ENCODE measurements at regions not wholly inside any gene's neighbourhood (a gene's known extent, or its start where the extent isn't known, plus 50 kb on each side); places are given as distances from the start of the nearest gene placed in this dataset.
"Not testable (repeated sequence)": the region's sequence is repeated elsewhere in the genome, so short reads cannot be mapped to it uniquely, and the experiment has no call there.

GRCh38 chr14:56027916-56028712 lies 90.1 kb upstream of the PELI2 start:
- DNase-seq (ENCODE audit: low spot score in 2 of 2) (no peak), ATAC-seq (no peak)
- Mint-ChIP-seq H3K9me3 (no peaks in the 10 kb centered on the region), H3K27ac (no peak overlapping the region), H3K36me3 (no peaks in the 10 kb centered on the region)

DNA sequence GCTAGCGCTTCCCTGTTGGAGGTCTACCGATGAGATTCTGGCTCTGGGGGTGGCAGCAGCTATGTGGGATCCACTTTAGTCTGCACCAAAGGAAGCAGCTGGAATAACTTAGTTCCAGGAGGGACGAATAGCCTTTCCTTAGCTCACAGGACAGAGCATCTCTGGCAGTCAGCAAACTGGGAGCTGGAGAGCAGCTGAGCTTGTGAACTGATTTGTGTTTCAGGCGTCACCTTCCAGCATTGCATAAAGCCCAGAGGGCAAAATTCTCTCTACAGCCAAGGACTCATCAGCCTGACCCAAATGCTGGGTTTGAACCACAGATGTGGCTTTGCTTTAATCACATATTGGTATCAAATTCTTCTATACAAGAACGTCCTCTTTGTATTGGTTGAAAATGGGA lies 81.9 kb upstream of the PELI2 start:
- Mint-ChIP-seq H3K27ac (no peak overlapping the region), H3K36me3 (no peaks in the 10 kb centered on the region), H3K9me3 (no peaks in the 10 kb centered on the region)
- no peak for ATAC-seq
- DNase-seq (ENCODE audit: low spot score in 2 of 2): no peak

- no peaks in the 10 kb centered on the region for H3K9me3 Mint-ChIP-seq
- ATAC-seq (no peak), DNase-seq (ENCODE audit: low spot score in 2 of 2) (no peak)
- no peaks in the 10 kb centered on the region for H3K36me3 Mint-ChIP-seq
- H3K27ac Mint-ChIP-seq: no peak overlapping the region
Measured at GRCh38 chr14:56040121-56040520, 78.1 kb upstream of the PELI2 start.

GRCh38 chr14:56044196-56044595 lies 74.0 kb upstream of the PELI2 start:
- ATAC-seq (no peak), DNase-seq (ENCODE audit: low spot score in 2 of 2) (no peak)
- H3K27ac Mint-ChIP-seq: no peak overlapping the region
- H3K36me3 Mint-ChIP-seq: no peaks in the 10 kb centered on the region
- no peaks in the 10 kb centered on the region for H3K9me3 Mint-ChIP-seq

GRCh38 chr14:56046546-56046945 lies 71.7 kb upstream of the PELI2 start:
- DNase-seq (ENCODE audit: low spot score in 2 of 2): no peak
- H3K9me3 Mint-ChIP-seq: no peaks in the 10 kb centered on the region
- ATAC-seq: no peak
- no peaks in the 10 kb centered on the region for H3K36me3 Mint-ChIP-seq
- no peak overlapping the region for H3K27ac Mint-ChIP-seq

DNA sequence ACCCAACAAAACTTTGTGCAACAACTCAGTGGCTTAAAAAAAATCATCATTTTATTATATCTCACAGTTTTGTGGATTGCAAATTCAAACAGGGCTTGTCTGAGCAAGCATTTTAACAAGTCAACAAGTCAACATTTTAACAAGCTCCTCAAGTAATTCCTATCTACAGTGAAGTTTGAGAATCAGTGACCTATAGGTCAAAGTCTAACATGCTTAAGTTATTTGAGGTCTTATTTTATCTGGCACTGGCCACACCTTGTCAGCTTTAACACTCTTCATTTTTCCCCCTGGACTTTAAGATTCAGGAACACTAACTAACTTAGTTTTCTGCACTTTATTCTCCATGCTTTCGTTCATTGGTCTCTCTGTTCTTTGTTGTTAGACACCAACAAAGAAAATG lies 71.2 kb upstream of the PELI2 start:
- Mint-ChIP-seq H3K9me3 (no peaks in the 10 kb centered on the region), H3K36me3 (no peaks in the 10 kb centered on the region), H3K27ac (no peak overlapping the region)
- ATAC-seq (no peak), DNase-seq (ENCODE audit: low spot score in 2 of 2) (no peak)

DNA sequence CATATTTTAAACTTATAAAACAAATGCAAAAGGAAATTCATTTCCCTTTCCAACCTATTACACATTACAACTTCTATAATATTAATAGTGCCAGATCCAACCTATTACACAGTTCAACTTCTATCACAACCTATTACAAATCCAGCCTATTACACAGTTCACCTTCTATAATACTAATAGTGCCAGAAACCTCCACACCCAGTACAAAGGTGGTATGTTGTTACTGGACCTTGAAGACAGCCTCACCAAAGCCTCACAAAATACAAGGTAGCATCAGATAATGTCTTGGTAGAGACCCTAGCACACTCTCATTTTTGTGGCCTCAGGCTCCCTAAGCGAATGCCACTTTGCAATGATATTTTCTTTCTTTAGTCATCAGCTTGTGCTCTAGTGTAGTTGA lies 68.7 kb upstream of the PELI2 start:
- no peak for DNase-seq (ENCODE audit: low spot score in 2 of 2)
- ATAC-seq: no peak
- H3K36me3 Mint-ChIP-seq: no peaks in the 10 kb centered on the region
- H3K9me3 Mint-ChIP-seq: no peaks in the 10 kb centered on the region
- no peak overlapping the region for H3K27ac Mint-ChIP-seq

DNA sequence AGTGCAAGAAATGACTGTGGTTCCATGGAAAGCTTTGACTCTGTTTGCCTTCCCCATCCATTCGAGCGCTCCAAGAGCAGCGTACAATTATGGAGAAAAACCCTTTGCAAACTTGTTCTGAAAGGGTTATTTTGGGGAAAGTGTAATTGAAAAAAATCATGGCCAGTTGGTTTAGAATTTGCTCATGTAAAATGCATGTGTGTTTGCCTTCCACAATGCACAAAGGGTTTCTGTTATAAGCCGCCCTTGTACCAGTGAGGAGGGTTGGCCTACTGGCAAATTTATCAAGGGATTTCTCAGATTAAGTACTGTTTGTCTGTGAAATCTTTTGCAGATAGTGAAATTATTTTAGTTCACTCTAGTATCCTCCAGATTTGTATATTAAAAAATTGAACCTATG lies 62.7 kb upstream of the PELI2 start:
- ATAC-seq: no peak
- no peaks in the 10 kb centered on the region for H3K36me3 Mint-ChIP-seq

GRCh38 chr14:56056031-56056430 lies 62.2 kb upstream of the PELI2 start:
- H3K9me3 Mint-ChIP-seq: no peaks in the 10 kb centered on the region
- DNase-seq (ENCODE audit: low spot score in 2 of 2) (no peak), ATAC-seq (no peak)
- no peak overlapping the region for H3K27ac Mint-ChIP-seq
- no peaks in the 10 kb centered on the region for H3K36me3 Mint-ChIP-seq

More for the DNA sequence above, 62.7 kb upstream of the PELI2 start:
- no peak for DNase-seq (ENCODE audit: low spot score in 2 of 2)
- no peaks in the 10 kb centered on the region for H3K9me3 Mint-ChIP-seq
- no peak overlapping the region for H3K27ac Mint-ChIP-seq

GRCh38 chr14:56057071-56057741 lies 61.0 kb upstream of the PELI2 start:
- no peak overlapping the region for H3K27ac Mint-ChIP-seq
- no peaks in the 10 kb centered on the region for H3K9me3 Mint-ChIP-seq
- no peak for ATAC-seq
- DNase-seq (ENCODE audit: low spot score in 2 of 2): no peak
- H3K36me3 Mint-ChIP-seq: no peaks in the 10 kb centered on the region

DNA sequence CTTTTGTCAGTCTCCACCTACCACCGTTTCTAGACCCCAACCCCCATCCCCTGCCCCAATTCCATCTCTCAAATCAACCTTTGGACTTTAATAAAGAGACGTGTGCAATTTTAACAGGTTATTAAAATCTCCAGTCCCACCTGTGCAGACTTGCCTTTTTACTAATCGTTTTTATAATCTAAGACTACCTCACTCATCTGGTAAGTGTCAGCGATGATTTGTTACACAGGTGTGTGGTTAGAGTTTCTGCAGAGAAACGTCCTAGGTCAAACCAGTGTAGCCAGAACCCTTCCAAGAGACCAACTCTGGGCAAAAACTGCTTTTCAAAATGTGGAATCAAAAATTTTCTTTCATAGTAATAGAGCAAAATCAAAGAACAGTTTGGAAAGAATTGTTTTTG lies 60.4 kb upstream of the PELI2 start:
- Mint-ChIP-seq H3K9me3 (no peaks in the 10 kb centered on the region), H3K27ac (no peak overlapping the region), H3K36me3 (no peaks in the 10 kb centered on the region)
- DNase-seq (ENCODE audit: low spot score in 2 of 2): no peak
- no peak for ATAC-seq

DNA sequence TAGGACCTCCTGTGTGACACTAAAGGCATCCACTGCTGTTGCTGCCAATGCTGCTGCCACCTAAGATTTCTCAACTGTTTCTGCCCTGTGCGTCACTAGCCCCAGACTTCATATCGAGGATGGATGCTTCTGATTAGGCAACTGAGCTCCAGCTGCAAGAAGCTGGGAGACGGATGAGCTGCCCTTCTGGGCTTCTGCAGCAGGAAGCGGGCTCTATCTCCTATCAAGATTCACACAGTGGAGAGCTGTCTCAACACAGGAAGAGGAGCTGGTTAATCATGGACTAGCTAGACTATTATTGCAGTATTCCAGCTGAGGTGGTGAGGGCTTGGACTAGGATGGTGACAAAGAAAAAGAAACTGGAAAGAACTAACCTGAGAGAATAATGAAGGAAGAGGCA lies 59.2 kb upstream of the PELI2 start:
- Mint-ChIP-seq H3K36me3 (no peaks in the 10 kb centered on the region), H3K9me3 (no peaks in the 10 kb centered on the region), H3K27ac (no peak overlapping the region)
- ATAC-seq (no peak), DNase-seq (ENCODE audit: low spot score in 2 of 2) (no peak)

DNA sequence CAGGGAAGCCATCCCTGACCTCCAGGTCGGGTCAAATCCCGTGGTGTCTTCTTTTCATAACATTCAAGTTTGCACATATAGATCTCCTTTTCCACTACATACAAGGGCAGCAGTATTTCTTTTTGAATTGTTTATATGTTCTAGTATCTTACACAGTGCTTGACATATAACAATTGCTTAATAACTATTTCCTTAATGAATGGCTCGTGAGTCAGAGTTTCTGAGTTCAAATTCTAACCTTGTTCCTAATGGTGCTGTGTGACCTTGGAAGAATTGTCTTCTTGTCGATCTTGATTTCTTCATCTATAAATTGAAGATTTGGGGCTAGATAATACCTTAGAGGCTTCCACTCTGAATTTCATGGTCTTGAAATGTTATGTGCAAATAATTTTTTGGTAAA lies 57.2 kb upstream of the PELI2 start:
- no peak overlapping the region for H3K27ac Mint-ChIP-seq
- H3K36me3 Mint-ChIP-seq: no peaks in the 10 kb centered on the region
- H3K9me3 Mint-ChIP-seq: no peaks in the 10 kb centered on the region
- DNase-seq (ENCODE audit: low spot score in 2 of 2) (no peak), ATAC-seq (no peak)

GRCh38 chr14:56063131-56063530 lies 55.1 kb upstream of the PELI2 start:
- ATAC-seq (no peak), DNase-seq (ENCODE audit: low spot score in 2 of 2) (no peak)
- Mint-ChIP-seq H3K36me3 (no peaks in the 10 kb centered on the region), H3K27ac (no peak overlapping the region), H3K9me3 (no peaks in the 10 kb centered on the region)

DNA sequence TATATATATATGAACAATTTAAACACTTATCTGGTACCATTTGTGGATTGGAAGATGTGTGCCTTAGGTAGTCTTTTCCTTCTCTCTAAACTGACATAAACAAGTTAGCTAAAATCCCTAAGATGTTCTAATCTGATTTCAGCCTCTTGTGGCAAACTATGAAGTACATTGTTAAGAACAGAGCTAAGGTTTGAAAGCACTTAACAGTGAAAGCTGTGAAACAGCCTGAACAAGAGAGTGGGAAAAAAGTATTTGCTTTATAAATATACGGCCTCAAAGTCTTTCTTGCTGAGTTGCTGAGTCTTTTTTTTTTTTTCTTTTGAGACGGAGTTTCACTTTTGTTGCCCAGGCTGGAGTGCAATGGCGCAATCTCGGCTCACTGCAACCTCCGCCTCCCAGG lies 53.7 kb upstream of the PELI2 start:
- Mint-ChIP-seq H3K36me3 (no peaks in the 10 kb centered on the region), H3K27ac (no peak overlapping the region), H3K9me3 (no peaks in the 10 kb centered on the region)
- DNase-seq (ENCODE audit: low spot score in 2 of 2) (no peak), ATAC-seq (no peak)

DNA sequence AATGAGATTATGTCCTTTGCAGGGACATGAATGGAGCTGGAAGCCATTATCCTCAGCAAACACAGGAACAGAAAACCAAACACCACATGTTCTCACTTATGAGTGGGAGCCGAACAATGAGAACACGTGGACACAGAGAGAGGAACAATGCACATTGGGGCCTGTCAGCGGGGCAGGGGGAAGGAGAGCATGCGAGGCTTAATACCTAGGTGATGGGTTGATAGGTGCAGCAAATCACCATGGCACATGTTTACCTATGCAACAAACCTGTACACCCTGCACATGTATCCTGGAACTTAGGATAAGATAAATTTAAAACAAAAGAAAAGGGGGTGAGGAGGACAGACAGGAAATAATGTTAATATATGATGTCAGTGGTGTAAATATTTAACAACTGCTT lies 53.0 kb upstream of the PELI2 start:
- not testable (repeated sequence) for DNase-seq (ENCODE audit: low spot score in 2 of 2); H3K36me3 Mint-ChIP-seq; H3K9me3 Mint-ChIP-seq; H3K27ac Mint-ChIP-seq; ATAC-seq

- no peaks in the 10 kb centered on the region for H3K36me3 Mint-ChIP-seq
- no peak for DNase-seq (ENCODE audit: low spot score in 2 of 2)
- H3K27ac Mint-ChIP-seq: no peak overlapping the region
- no peaks in the 10 kb centered on the region for H3K9me3 Mint-ChIP-seq
- ATAC-seq: peak in 1 of 2 donors; percentile 48
Measured at GRCh38 chr14:56065621-56066290, 52.5 kb upstream of the PELI2 start.

Data from activated naive CD4-positive, alpha-beta T cell treated with anti-CD3 and anti-CD28 coated beads, Interleukin-2, amount 50 U/mL, for 72 hours (primary cell).